ENCODE measurements at regions not wholly inside any gene's neighbourhood (a gene's known extent, or its start where the extent isn't known, plus 50 kb on each side); places are given as distances from the start of the nearest gene placed in this dataset.
A peak's percentile ranks its signal among the peaks of the same experiment; 100 is the strongest.
"Not testable (repeated sequence)": the region's sequence is repeated elsewhere in the genome, so short reads cannot be mapped to it uniquely, and the experiment has no call there.

DNA sequence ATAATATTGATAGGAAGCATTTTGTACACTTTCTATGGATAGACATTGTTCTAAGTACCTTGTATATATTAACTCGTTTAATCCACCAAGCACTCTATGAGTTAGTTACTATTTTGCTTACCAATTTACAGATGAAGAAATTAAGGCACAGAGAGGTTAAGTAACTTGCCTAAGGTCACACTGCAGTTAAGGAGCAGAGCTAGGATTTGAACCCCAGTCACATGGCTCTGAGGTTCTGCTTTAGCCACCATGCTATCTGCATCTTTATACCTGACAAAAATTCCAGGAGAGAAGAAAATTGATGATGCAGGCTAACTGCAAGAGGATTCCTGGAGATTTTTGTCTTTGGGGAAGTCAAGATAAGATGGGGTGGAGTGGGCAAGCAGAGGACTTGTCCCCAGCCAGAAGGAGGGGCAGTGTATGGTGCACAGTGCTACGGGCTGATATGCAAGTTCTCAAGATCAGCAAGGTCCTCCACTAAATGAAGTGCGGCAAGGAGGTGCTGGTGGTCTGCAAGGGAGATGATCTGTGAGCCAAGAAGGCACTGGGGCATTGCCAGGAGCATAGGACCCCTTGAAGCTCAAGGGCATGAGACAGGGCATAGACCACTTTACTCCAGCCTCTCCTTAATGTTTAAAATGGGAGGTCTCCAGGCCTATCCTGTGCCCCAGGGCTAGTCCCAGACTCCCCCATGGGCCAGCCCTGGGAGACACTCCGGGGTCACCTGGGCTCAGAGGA, 430.6 kb downstream of the RPS24 start:
- DNase-seq = no peak

GRCh38 chr10:78464856-78465267, 431.2 kb downstream of the RPS24 start:
- DNase-seq = no peak

GRCh38 chr10:78465431-78465830, 431.8 kb downstream of the RPS24 start:
- DNase-seq = no peak

GRCh38 chr10:78467496-78468106, 433.9 kb downstream of the RPS24 start:
- no peak for DNase-seq

DNA sequence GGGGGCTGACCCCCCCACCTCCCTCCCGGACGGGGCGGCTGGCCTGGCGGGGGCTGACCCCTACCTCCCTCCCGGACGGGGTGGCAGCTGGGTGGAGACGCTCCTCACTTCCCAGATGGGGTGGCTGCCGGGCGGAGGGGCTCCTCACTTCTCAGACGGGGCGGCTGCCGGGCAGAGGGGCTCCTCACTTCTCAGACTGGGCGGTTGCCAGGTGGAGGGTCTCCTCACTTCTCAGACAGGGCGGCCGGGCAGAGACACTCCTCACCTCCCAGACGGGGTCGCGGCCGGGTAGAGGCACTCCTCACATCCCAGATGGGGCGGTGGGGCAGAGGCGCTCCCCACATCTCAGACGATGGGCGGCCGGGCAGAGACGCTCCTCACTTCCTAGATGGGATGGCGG, 435.1 kb downstream of the RPS24 start:
- DNase-seq = not testable (repeated sequence)

DNA sequence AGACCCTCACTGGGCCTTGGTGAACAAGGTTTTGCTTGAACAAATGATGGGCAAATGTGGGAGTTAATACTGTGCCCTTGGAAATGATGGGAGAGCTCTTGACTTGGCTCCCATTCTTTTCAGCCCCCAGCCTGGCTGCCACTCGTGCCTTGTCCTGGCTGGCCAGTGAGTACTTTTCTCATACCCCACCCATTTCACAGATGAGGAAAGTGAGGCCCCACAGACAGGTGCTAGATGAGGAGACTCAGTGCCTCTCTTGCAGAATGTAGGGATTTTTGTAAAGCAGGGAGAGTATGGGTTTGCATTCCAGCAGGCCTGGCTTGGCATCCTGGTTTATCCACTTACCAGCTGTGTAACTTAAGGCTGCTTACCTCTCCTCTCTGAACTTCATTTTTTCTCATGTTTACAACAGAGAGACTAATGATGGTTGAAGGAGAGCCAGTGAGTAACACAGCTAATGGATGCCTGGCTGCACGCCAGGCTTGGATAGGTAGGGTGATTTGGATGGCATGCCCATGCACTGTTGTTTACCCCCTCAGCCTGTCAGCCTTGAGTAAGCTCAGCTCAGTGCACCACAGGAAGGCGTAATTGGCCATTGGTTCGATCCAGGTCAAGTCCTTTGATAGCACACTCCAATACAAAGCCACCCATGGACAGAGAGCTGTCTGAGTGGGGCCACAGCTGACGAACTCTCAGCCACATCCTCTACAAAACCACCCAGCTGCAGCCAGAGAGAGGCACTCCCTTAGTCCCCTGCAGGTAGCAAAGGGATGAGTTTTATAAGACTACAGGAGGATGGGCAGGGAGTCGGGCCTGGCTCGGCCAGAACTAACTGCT, 436.8 kb downstream of the RPS24 start:
- peak; percentile 69 to 84 for DNase-seq

GRCh38 chr10:78471326-78471722, 437.7 kb downstream of the RPS24 start:
- no peak for DNase-seq

GRCh38 chr10:78471723-78472550, 438.3 kb downstream of the RPS24 start:
- no peak for DNase-seq

- DNase-seq = no peak
Measured at GRCh38 chr10:78472551-78472890, 438.9 kb downstream of the RPS24 start.

GRCh38 chr10:78473006-78473405, 439.3 kb downstream of the RPS24 start:
- no peak for DNase-seq

DNA sequence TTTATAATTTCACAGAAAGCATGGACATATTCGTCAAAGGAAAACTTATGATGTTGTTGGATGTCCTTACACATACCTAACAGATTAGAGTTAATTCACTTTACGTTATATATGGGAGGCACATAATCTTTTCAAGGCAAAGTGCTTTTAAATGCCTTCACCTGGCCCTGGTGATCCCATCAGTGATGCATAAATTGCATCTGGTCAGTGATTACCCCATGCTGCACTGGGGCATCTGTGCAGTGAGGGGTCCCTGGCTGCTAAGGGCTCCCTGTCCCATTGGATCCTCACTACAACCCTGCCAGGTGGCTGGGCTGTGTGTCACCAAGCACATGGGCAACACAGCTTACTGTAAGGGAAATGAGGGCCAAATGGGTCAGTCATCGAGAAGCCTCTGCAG, 441.1 kb downstream of the RPS24 start:
- DNase-seq = no peak

DNA sequence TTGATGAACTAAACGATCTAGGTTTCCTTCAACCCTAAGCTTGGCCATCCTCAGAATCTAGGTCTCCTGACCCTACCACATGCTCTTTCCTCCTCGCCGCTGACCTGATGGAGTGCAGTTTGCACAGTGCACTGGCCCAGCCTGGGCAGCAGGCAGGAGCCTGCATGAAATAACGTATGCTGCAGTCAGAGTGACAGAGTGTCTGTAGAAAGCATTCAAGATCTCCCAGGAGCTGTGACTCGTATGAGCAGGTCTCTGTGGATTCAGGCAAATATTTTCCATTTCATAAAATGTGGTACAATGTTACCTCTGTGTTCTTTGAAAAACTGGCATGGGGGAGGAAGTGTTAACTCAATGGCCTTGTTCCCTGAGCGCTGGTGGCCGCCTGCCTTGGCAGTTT, 441.8 kb downstream of the RPS24 start:
- no peak for DNase-seq

DNA sequence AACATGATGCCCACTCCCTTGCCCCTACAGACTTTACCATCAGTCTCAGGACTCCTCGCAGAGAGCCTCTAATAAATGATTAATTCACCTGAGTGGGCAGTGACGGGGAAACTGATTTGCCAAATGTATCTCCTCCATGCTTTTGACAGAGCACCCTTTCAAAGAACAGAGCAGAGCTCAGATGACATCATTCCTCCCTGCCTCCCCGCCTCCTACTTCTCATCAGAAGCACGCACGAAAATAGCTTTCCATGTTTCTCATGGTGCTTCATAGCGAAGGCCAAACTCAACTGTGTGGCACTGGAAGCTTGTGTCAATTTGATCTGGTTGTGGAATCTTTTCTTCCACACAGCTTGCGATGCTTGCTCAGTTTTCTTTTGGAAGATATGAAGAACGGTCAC, 442.5 kb downstream of the RPS24 start:
- DNase-seq = no peak

DNA sequence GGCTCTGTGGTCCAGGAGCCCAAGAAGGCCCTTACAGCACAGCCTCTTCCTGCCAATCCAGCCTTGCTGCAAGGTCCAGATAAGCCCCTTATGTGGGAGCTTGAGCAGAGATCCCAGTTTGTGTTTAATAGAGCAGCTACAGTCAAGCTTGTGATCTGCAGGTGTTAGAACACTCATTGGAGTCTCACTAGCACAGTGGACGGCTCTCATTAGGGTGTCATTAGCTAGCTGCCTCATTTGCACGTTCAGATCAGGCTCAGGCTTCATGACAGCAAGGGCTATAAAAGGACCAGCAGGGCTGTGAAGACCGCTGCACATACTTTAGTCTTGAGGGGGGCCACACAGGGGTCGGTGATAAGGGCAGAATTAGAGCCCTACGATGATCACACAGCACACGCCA, 443.2 kb downstream of the RPS24 start:
- no peak for DNase-seq

GRCh38 chr10:78478919-78479318, 445.3 kb downstream of the RPS24 start:
- DNase-seq = no peak

GRCh38 chr10:78479467-78479866, 445.8 kb downstream of the RPS24 start:
- DNase-seq = no peak

- no peak for DNase-seq
Measured at GRCh38 chr10:78481842-78482241, 448.2 kb downstream of the RPS24 start.

- no peak for DNase-seq
Measured at GRCh38 chr10:78483641-78484040, 450.0 kb downstream of the RPS24 start.

DNA sequence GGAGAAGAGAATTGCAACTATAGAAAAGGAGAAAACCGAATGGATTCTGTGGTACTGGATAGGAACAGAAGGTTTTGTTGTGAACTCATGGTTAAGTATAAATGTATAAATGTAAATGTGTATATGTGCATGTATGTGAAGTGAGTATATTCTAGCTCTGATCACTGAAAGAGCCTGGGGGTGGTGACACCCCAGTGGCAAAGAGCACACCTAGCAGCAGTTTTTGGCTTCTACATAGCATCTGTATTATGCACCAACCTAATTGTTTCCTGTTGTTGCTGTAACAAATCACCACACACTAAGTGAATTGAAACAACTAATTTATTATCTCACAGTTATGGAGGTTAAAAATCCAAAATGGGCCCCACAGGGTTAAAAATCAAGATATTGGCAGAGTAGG, 455.4 kb downstream of the RPS24 start:
- DNase-seq = no peak

DNA sequence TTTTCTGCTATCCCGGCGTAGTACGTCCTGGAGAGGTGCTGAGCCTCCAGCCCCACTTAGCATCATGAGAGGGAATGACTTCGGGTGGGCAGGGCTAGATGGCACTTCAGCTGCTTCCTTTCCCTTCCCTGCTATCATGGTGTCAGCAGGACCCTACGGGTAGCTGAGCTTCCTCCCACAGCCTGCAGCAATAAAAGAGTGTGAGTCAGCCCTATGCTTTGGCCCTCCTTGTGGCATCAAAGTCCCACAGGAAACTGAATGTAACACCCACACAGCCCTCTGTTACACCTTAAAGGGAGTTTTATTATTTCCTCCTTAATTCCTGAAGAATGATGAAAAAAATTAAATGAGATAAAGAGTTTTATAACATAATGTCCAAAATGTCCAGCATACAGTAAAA, 458.1 kb downstream of the RPS24 start:
- no peak for DNase-seq

DNA sequence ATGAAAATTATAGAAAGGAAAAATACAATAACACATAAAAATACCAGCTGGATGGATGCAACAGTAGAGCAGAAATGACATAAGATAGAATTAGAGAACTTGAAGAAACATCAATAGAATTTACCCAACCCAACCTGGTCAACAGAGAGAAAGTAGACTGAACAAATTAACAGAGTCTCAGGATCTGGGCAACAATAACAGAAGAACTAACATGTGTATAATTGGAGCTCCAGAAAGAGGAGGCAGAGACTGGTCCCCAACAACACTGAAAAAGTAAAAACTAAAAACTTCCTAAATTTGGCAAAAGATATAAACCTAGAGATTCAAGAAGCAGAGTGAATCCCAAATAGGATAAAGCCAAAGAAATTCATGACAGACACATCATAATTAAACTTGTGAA, 458.8 kb downstream of the RPS24 start:
- DNase-seq = no peak

GRCh38 chr10:78494179-78494578, 460.5 kb downstream of the RPS24 start:
- DNase-seq = no peak

All from NCI-H187 (cell line).